Mesendoderm (in vitro differentiated cells): ENCODE measurements at regions not wholly inside any gene's neighbourhood (a gene's known extent, or its start where the extent isn't known, plus 50 kb on each side); places are given as distances from the start of the nearest gene placed in this dataset.

Experiments used
- DNase-seq: peaks from one replicate; pipeline ENCODE4 v3.0.0; 2013
- H2AK5ac ChIP-seq: 2 replicates; pipeline ENCODE4 v1.6.1; 2013; ENCODE audit warnings: low read length, inconsistent platforms
- H2BK120ac ChIP-seq: 2 replicates; pipeline ENCODE4 v1.6.1; 2013; ENCODE audit warnings: low read depth, mild to moderate bottlenecking, low read length, moderate library complexity, mixed read lengths
- H2BK15ac ChIP-seq: replicated peaks from 2 replicates; pipeline ENCODE4 v1.6.1; 2013; ENCODE audit warnings: low read depth, mild to moderate bottlenecking, moderate library complexity
- H2BK5ac ChIP-seq: 2 replicates; pipeline ENCODE4 v1.6.1; 2013; ENCODE audit warnings: low read length, inconsistent platforms
- H3K18ac ChIP-seq: 2 replicates; pipeline ENCODE4 v1.6.1; 2013; ENCODE audit warnings: mild to moderate bottlenecking, low read length, mixed read lengths
- H3K23ac ChIP-seq: one replicate; pipeline ENCODE4 v1.6.1; 2013; ENCODE audit warnings: low read length
- H3K27ac ChIP-seq: 2 replicates; pipeline ENCODE4 v1.5.1; 2013; ENCODE audit warnings: low read depth, mild to moderate bottlenecking, inconsistent platforms, low read length, moderate library complexity
- H3K27me3 ChIP-seq: 2 replicates; pipeline ENCODE4 v1.6.1; 2013; ENCODE audit warnings: low read length, control low read depth, mild to moderate bottlenecking, inconsistent platforms; ENCODE audit not compliant: insufficient read depth, poor library complexity
- H3K36me3 ChIP-seq: 2 replicates; pipeline ENCODE4 v1.6.1; 2013; ENCODE audit warnings: low read length, inconsistent platforms; ENCODE audit not compliant: control insufficient read depth, insufficient read depth
- H3K4ac ChIP-seq: one replicate; pipeline ENCODE4 v1.6.1; 2013; ENCODE audit warnings: low read depth, mild to moderate bottlenecking, low read length, moderate library complexity
- H3K4me1 ChIP-seq: 2 replicates; pipeline ENCODE4 v1.6.1; 2013; ENCODE audit warnings: low read depth, low read length, inconsistent platforms; ENCODE audit not compliant: control insufficient read depth
- H3K4me2 ChIP-seq: 2 replicates; pipeline ENCODE4 v1.6.1; 2013; ENCODE audit warnings: low read length
- H3K4me3 ChIP-seq: 2 replicates; pipeline ENCODE4 v1.5.1; 2013; ENCODE audit warnings: mild to moderate bottlenecking, low read length
- H3K56ac ChIP-seq: one replicate; pipeline ENCODE4 v1.6.1; 2013; ENCODE audit warnings: low read length
- H3K79me1 ChIP-seq: 2 replicates; pipeline ENCODE4 v1.6.1; 2013; ENCODE audit warnings: low read length, inconsistent platforms
- H3K79me2 ChIP-seq: 2 replicates; pipeline ENCODE4 v1.6.1; 2013; ENCODE audit warnings: mild to moderate bottlenecking, low read length; ENCODE audit not compliant: control insufficient read depth, insufficient read depth
- H3K9ac ChIP-seq: 2 replicates; pipeline ENCODE4 v1.6.1; 2013; ENCODE audit warnings: low read length, inconsistent platforms
- H4K5ac ChIP-seq: one replicate; pipeline ENCODE4 v1.6.1; 2013; ENCODE audit warnings: low read length
- H4K8ac ChIP-seq: one replicate; pipeline ENCODE4 v1.6.1; 2013; ENCODE audit warnings: low read depth, mild to moderate bottlenecking, control low read depth, low read length, moderate library complexity
- WGBS: extraction: QIAGEN DNeasy Blood & Tissue Kit; methylation state at CpG from one replicate; pipeline ENCODE4 v1.1.7; 2013; ENCODE audit warnings: low lambda C conversion rate, missing lambda C conversion rate; ENCODE audit not compliant: insufficient coverage; ENCODE audit errors: extremely low coverage; 5-methylcytosine and 5-hydroxymethylcytosine counted together

GRCh38 chr7:66413379-66414114 is 208.4 kb downstream of the TPST1 start:
- Histone ChIP-seq H2AK5ac (no peak overlapping the region), H3K27ac (no peak overlapping the region), H2BK15ac (no peak overlapping the region), H4K8ac (no peak overlapping the region), H3K23ac (no peak overlapping the region), H3K27me3 (no peaks in the 10 kb centered on the region), H3K79me2 (no peaks in the 10 kb centered on the region), H4K5ac (no peak overlapping the region), H3K4me2 (peak overlapping the region; percentile 99), H3K4ac (no peak overlapping the region), H3K18ac (no peak overlapping the region), H2BK120ac (no peak overlapping the region), H3K4me3 (peak overlapping the region; percentile 18), H3K4me1 (peaks cover 2% of the 10 kb centered on the region), H3K56ac (peak overlapping the region; percentile 79), H3K79me1 (no peaks in the 10 kb centered on the region), H3K9ac (peak overlapping the region; percentile 61), H2BK5ac (no peak overlapping the region), H3K36me3 (no peaks in the 10 kb centered on the region)
- WGBS: no CpG with 5 or more reads among the region's 49 CpGs
- DNase-seq: peak; percentile 95

GRCh38 chr7:66415659-66416265 is 210.6 kb downstream of the TPST1 start:
- no peak overlapping the region for H2BK5ac ChIP-seq
- no peak overlapping the region for H2AK5ac ChIP-seq
- no peak overlapping the region for H3K18ac ChIP-seq
- no peaks in the 10 kb centered on the region for H3K79me1 ChIP-seq
- H3K27ac ChIP-seq: no peak overlapping the region
- H3K23ac ChIP-seq: no peak overlapping the region
- H2BK15ac ChIP-seq: no peak overlapping the region
- H3K36me3 ChIP-seq: no peaks in the 10 kb centered on the region
- H3K79me2 ChIP-seq: no peaks in the 10 kb centered on the region
- H4K5ac ChIP-seq: no peak overlapping the region
- H3K9ac ChIP-seq: no peak overlapping the region
- H2BK120ac ChIP-seq: no peak overlapping the region
- H3K4ac ChIP-seq: no peak overlapping the region
- no peaks in the 10 kb centered on the region for H3K27me3 ChIP-seq
- no peak overlapping the region for H3K4me2 ChIP-seq
- H4K8ac ChIP-seq: no peak overlapping the region
- H3K4me1 ChIP-seq: peaks cover 2% of the 10 kb centered on the region
- no peak overlapping the region for H3K56ac ChIP-seq
- WGBS: no CpG with 5 or more reads among the region's 4 CpGs
- no peak for DNase-seq
- H3K4me3 ChIP-seq: no peak overlapping the region

DNA sequence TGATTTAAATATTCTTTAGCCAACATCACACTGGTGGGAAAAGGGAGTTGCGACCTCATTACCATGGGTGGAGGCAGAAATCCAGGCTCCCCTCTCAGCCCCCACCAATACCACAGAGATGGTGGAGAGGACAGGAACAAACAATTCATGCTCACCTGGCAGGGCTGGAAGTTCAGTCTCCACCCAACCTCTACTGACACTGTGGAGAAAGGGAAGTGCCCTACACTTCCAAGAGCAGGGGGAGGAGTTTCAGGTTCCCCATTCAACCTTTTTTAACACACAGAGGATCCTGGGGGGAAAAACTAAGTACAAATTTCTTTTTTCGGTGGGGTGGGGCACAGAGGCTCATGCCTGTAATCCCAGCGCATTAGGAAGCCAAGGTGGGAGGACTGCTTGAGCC is 210.1 kb upstream of the KCTD7 start:
- no peak for DNase-seq
- H2BK15ac ChIP-seq: no peak overlapping the region
- WGBS: no CpG with 5 or more reads among the region's 3 CpGs
- H3K36me3 ChIP-seq: no peaks in the 10 kb centered on the region
- H2BK120ac ChIP-seq: no peak overlapping the region
- no peak overlapping the region for H3K4ac ChIP-seq
- no peaks in the 10 kb centered on the region for H3K79me2 ChIP-seq
- H4K5ac ChIP-seq: no peak overlapping the region
- H3K27ac ChIP-seq: no peak overlapping the region
- H3K4me3 ChIP-seq: no peak overlapping the region
- H2BK5ac ChIP-seq: no peak overlapping the region
- no peak overlapping the region for H2AK5ac ChIP-seq
- no peak overlapping the region for H3K23ac ChIP-seq
- no peaks in the 10 kb centered on the region for H3K79me1 ChIP-seq
- H3K9ac ChIP-seq: no peak overlapping the region
- H3K27me3 ChIP-seq: no peaks in the 10 kb centered on the region
- H3K56ac ChIP-seq: no peak overlapping the region
- peaks cover 2% of the 10 kb centered on the region for H3K4me1 ChIP-seq
- no peak overlapping the region for H3K4me2 ChIP-seq
- H4K8ac ChIP-seq: no peak overlapping the region
- H3K18ac ChIP-seq: no peak overlapping the region

DNA sequence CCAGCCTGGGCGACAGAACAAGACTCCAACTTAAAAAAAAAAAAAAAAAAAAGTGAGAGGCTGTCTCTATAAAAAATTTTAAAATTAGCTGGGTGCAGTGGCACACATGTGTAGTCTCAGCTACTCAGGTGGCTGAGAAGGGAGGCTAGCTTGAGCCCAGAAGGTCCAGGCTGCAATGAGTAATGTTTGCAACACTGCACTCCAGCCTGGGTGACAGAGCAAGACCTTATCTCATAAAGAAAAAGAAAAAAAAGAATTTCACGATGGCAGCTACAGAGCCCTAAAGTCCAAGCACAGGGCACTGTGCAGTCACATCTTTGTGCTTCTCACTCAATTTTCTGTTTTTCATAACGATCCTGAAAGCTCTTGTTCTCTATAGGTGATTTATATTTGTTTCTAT is 209.5 kb upstream of the KCTD7 start:
- no peaks in the 10 kb centered on the region for H3K79me2 ChIP-seq
- H2BK120ac ChIP-seq: no peak overlapping the region
- no peak overlapping the region for H2AK5ac ChIP-seq
- H3K18ac ChIP-seq: no peak overlapping the region
- H3K23ac ChIP-seq: no peak overlapping the region
- H3K4me1 ChIP-seq: no peaks in the 10 kb centered on the region
- no peak overlapping the region for H3K27ac ChIP-seq
- no peaks in the 10 kb centered on the region for H3K79me1 ChIP-seq
- no CpG with 5 or more reads among the region's 3 CpGs for WGBS
- H2BK5ac ChIP-seq: no peak overlapping the region
- no peaks in the 10 kb centered on the region for H3K27me3 ChIP-seq
- H3K36me3 ChIP-seq: no peaks in the 10 kb centered on the region
- no peak overlapping the region for H3K4me3 ChIP-seq
- H3K9ac ChIP-seq: no peak overlapping the region
- H4K5ac ChIP-seq: no peak overlapping the region
- H3K56ac ChIP-seq: no peak overlapping the region
- no peak overlapping the region for H2BK15ac ChIP-seq
- no peak overlapping the region for H3K4ac ChIP-seq
- no peak for DNase-seq
- H3K4me2 ChIP-seq: no peak overlapping the region
- no peak overlapping the region for H4K8ac ChIP-seq

GRCh38 chr7:66421830-66422475 is 206.7 kb upstream of the KCTD7 start:
- Histone ChIP-seq H4K5ac (no peak overlapping the region), H3K79me2 (no peaks in the 10 kb centered on the region), H3K4ac (no peak overlapping the region), H3K56ac (no peak overlapping the region), H3K4me1 (no peaks in the 10 kb centered on the region), H3K9ac (no peak overlapping the region), H4K8ac (no peak overlapping the region), H3K27ac (no peak overlapping the region), H3K36me3 (no peaks in the 10 kb centered on the region), H3K27me3 (no peaks in the 10 kb centered on the region), H2BK15ac (no peak overlapping the region), H3K23ac (no peak overlapping the region), H3K79me1 (no peaks in the 10 kb centered on the region), H2BK120ac (no peak overlapping the region), H2AK5ac (no peak overlapping the region), H3K4me3 (no peak overlapping the region), H3K4me2 (no peak overlapping the region), H2BK5ac (no peak overlapping the region), H3K18ac (no peak overlapping the region)
- DNase-seq: no peak
- WGBS: no CpG with 5 or more reads among the region's 8 CpGs
